ENCODE measurements at regions not wholly inside any gene's neighbourhood (a gene's known extent, or its start where the extent isn't known, plus 50 kb on each side); places are given as distances from the start of the nearest gene placed in this dataset.

DNA sequence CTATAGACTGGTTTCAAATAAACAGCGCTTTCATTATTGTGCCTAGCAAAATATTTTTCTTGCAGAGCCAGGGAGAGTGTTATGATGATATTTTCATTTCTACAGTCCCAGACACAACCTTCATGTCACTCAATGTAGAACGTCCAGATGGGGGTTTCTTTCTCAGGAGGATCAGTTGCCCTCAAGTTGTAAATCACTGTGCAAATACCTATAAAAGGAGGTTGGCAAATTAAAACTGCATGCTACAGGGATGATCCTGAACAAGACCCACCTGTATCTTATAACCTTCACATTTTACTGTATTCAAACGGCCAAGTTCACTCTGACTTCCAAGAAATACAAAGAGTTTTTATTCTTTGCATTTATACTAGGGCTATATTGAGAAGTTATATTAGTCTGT lies 486.0 kb downstream of the EDEM1 start:
- TF ChIP-seq, protein P1, sequence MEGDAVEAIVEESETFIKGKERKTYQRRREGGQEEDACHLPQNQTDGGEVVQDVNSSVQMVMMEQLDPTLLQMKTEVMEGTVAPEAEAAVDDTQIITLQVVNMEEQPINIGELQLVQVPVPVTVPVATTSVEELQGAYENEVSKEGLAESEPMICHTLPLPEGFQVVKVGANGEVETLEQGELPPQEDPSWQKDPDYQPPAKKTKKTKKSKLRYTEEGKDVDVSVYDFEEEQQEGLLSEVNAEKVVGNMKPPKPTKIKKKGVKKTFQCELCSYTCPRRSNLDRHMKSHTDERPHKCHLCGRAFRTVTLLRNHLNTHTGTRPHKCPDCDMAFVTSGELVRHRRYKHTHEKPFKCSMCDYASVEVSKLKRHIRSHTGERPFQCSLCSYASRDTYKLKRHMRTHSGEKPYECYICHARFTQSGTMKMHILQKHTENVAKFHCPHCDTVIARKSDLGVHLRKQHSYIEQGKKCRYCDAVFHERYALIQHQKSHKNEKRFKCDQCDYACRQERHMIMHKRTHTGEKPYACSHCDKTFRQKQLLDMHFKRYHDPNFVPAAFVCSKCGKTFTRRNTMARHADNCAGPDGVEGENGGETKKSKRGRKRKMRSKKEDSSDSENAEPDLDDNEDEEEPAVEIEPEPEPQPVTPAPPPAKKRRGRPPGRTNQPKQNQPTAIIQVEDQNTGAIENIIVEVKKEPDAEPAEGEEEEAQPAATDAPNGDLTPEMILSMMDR (conservative IDR thresholded peaks at IDR 0.05; ENCODE audit: low read depth, low read length), result no peak
- no peak for DNase-seq (ENCODE audit: low read depth)
- no peak overlapping the region for H3K4me3 ChIP-seq (ENCODE audit: low read length)

DNA sequence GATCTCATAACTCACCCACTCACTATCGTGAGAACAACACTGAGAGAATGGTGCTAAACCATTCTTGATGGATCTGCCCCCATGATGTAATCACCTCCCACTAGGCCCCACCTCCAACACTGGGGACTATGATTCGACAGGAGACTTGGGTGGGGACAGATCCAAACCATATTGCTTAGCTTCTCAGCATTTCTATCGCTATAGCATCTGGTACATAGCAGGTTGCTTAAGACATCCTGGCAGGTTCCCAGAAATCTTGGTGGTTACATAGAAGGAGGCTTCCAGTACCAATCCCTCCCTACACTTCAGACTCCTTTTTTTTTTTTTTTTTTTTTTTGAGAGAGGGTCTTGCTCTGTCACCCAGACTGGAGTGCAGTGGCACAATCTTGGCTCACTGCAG lies 487.8 kb downstream of the EDEM1 start:
- no peak for DNase-seq (ENCODE audit: low read depth)
- TF ChIP-seq, protein P1 (conservative IDR thresholded peaks at IDR 0.05; ENCODE audit: low read depth, low read length), result no peak
- no peak overlapping the region for H3K4me3 ChIP-seq (ENCODE audit: low read length)

DNA sequence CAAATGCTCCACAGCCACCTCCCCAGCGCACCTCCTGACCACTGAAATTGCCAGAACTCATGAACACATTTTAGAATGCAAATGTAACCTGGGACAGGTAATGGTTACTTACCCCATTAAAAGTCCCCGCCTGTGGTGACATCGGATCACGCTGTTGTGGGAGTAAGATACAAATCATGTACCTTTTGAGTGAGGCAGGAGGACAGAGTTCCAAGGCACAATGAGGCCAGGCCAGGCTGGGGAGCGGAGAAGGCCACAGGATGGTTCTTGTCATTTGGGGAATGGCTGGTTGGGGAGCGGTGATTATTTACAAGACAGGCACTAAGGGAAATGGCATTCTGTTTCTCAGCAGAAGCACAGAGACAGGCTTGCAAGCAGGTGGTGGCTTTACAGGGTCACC lies 490.0 kb downstream of the EDEM1 start:
- no peak overlapping the region for H3K4me3 ChIP-seq (ENCODE audit: low read length)
- DNase-seq (ENCODE audit: low read depth), result no peak
- TF ChIP-seq, protein P1 (conservative IDR thresholded peaks at IDR 0.05; ENCODE audit: low read depth, low read length), result no peak

DNA sequence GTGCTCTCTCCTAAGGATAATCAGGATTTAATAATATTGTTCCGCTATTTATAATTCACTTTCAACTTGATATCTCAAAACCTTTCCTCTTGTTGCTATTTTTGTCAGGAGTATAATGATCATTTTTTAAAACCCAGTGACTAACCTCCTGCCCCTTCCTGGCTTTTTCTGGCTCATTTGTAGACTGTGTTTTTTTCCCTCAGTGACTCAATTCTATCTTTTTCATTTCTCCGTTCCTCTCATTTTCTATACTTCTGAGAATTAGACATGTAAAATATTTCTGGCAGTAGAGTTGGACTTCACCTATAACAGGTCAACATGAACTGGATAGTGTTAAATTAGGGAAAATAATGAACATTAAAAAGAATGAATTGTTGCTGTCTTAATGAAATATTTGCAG lies 490.7 kb downstream of the EDEM1 start:
- TF ChIP-seq, protein P1 (conservative IDR thresholded peaks at IDR 0.05; ENCODE audit: low read depth, low read length), result no peak
- H3K4me3 ChIP-seq (ENCODE audit: low read length), result no peak overlapping the region
- DNase-seq (ENCODE audit: low read depth), result no peak

DNA sequence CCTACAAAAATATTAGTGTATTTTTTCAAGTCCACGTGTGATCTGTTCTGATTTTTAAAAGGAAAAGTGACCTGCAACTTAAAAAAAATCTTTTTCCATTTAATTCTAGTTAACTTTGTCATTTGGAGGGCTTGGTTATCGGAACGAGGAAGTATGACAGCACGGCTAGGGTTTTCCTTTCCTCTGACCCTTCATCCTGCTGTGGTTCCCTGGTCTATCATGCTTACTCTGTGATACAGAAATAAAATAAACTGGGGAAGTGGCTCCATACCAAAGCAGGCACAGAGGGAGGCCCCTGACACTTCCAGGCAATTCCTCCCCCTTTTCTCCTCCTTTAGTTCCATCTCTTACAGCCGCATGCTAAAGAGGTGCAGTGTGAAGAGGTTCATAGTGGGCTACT lies 491.3 kb downstream of the EDEM1 start:
- no peak for DNase-seq (ENCODE audit: low read depth)
- TF ChIP-seq, protein P1 (conservative IDR thresholded peaks at IDR 0.05; ENCODE audit: low read depth, low read length), result no peak
- H3K4me3 ChIP-seq (ENCODE audit: low read length), result no peak overlapping the region

DNA sequence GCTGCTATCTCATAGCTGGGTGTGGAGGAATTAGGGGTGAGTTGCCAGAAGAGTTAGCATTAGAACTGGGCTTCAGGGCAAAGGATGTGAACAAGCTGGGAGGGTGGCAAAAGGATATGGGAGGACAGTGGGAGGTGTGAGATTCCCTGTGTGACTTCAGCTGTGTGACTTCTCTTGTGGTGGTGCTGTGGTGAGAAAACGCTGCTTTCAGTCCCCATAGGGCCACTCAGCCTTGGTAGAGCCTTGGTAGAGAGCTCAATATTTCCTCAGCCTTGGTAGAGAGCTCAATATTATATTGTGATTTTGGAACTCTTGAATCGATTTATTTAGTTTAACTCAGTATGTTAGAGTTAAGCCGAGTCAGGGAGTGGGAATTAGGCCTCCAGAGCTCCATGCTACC lies 499.7 kb downstream of the EDEM1 start:
- TF ChIP-seq, protein P1 (conservative IDR thresholded peaks at IDR 0.05; ENCODE audit: low read depth, low read length), result no peak
- no peak for DNase-seq (ENCODE audit: low read depth)
- H3K4me3 ChIP-seq (ENCODE audit: low read length), result no peak overlapping the region

DNA sequence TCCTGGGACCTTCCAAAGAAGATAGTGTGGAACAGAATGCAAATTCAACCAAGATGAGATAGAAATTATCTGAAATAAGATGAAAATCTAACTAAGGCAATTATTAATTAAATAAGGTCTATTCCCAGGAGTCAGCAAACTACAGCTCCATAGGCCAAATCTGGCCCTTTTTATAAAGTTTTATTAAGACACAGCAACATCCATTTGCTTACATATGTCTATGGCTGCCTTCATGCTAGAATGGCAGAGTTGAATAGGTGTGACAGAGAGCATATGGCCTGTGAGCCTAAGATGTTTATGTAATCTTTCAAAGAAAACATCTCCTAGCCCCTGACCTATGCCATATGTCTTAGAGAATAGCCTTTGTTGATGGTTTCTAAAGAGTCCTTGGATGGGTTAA lies 503.0 kb downstream of the EDEM1 start:
- DNase-seq (ENCODE audit: low read depth), result no peak
- no peak overlapping the region for H3K4me3 ChIP-seq (ENCODE audit: low read length)
- TF ChIP-seq, protein P1 (conservative IDR thresholded peaks at IDR 0.05; ENCODE audit: low read depth, low read length), result no peak
